ENCODE measurements at regions not wholly inside any gene's neighbourhood (a gene's known extent, or its start where the extent isn't known, plus 50 kb on each side); places are given as distances from the start of the nearest gene placed in this dataset.
A peak's percentile ranks its signal among the peaks of the same experiment; 100 is the strongest.

- no peak overlapping the region for H3K4me3 ChIP-seq (ENCODE audit: control insufficient read depth in 2 of 3, extremely low read depth in 1 of 3, insufficient read depth in 2 of 3, low read depth in 1 of 3, low read length in 3 of 3)
- DNase-seq (ENCODE audit: low read depth, low spot score), result no peak
- FAIRE-seq, result no peak
- no peaks in the 10 kb centered on the region for H3K79me2 ChIP-seq (ENCODE audit: control insufficient read depth, insufficient read depth, low read length)
- H3K4me1 ChIP-seq (ENCODE audit: control insufficient read depth, extremely low read depth, insufficient read depth, low read length), result no peaks in the 10 kb centered on the region
- no peaks in the 10 kb centered on the region for H3K9me3 ChIP-seq (ENCODE audit: control insufficient read depth, low read depth, low read length)
- H4K20me1 ChIP-seq (ENCODE audit: control insufficient read depth, extremely low read depth, insufficient read depth, low read length), result no peaks in the 10 kb centered on the region
- H3K4me2 ChIP-seq (ENCODE audit: control insufficient read depth, extremely low read depth, insufficient read depth, low read depth, low read length), result no peak overlapping the region
- no peak overlapping the region for H2AFZ ChIP-seq (ENCODE audit: control insufficient read depth, low read length)
- TF ChIP-seq CTCF (optimal IDR thresholded peaks at IDR 0.05 in 1 of 3, IDR thresholded peaks at IDR 0.05 in 1 of 3, conservative IDR thresholded peaks at IDR 0.05 in 1 of 3; ENCODE audit: extremely low read depth in 1 of 3, insufficient read depth in 2 of 3, low read length in 3 of 3) (no peak), EZH2 (IDR thresholded peaks at IDR 0.05; ENCODE audit: low read length) (no peak)
- dilution Hi-C loops (cut with MboI; ENCODE audit: extremely low pct_ligation_motif_present, low sequenced_read_pairs), result no loop called here
- H3K9me1 ChIP-seq (ENCODE audit: control insufficient read depth, extremely low read depth, insufficient read depth, low read length), result no peaks in the 10 kb centered on the region
- H3K36me3 ChIP-seq (ENCODE audit: control insufficient read depth in 2 of 2, extremely low read depth in 1 of 2, insufficient read depth in 2 of 2, low read length in 2 of 2), result no peaks in the 10 kb centered on the region
- no peak overlapping the region for H3K27ac ChIP-seq (ENCODE audit: control insufficient read depth, insufficient read depth, low read length)
- H3K27me3 ChIP-seq (ENCODE audit: control insufficient read depth, extremely low read depth, insufficient read depth, low read length), result no peaks in the 10 kb centered on the region
- H3K9ac ChIP-seq (ENCODE audit: control insufficient read depth, extremely low read depth, insufficient read depth, low read length), result no peak overlapping the region
Measured at GRCh38 chr4:187666034-187666433, 329.5 kb upstream of the ZFP42 start.

GRCh38 chr4:187666697-187667494, 328.7 kb upstream of the ZFP42 start:
- TF ChIP-seq EZH2 (IDR thresholded peaks at IDR 0.05; ENCODE audit: low read length) (no peak), CTCF (optimal IDR thresholded peaks at IDR 0.05 in 1 of 3, IDR thresholded peaks at IDR 0.05 in 1 of 3, conservative IDR thresholded peaks at IDR 0.05 in 1 of 3; ENCODE audit: extremely low read depth in 1 of 3, insufficient read depth in 2 of 3, low read length in 3 of 3) (peak in 1 of 3 experiments; percentile 10)
- H3K4me1 ChIP-seq (ENCODE audit: control insufficient read depth, extremely low read depth, insufficient read depth, low read length), result no peaks in the 10 kb centered on the region
- no peaks in the 10 kb centered on the region for H3K79me2 ChIP-seq (ENCODE audit: control insufficient read depth, insufficient read depth, low read length)
- H3K4me3 ChIP-seq (ENCODE audit: control insufficient read depth in 2 of 3, extremely low read depth in 1 of 3, insufficient read depth in 2 of 3, low read depth in 1 of 3, low read length in 3 of 3), result no peak overlapping the region
- no peak overlapping the region for H3K4me2 ChIP-seq (ENCODE audit: control insufficient read depth, extremely low read depth, insufficient read depth, low read depth, low read length)
- H3K9ac ChIP-seq (ENCODE audit: control insufficient read depth, extremely low read depth, insufficient read depth, low read length), result no peak overlapping the region
- no peaks in the 10 kb centered on the region for H3K9me1 ChIP-seq (ENCODE audit: control insufficient read depth, extremely low read depth, insufficient read depth, low read length)
- no peak overlapping the region for H2AFZ ChIP-seq (ENCODE audit: control insufficient read depth, low read length)
- FAIRE-seq (no peak), DNase-seq (ENCODE audit: low read depth, low spot score) (no peak)
- H3K27ac ChIP-seq (ENCODE audit: control insufficient read depth, insufficient read depth, low read length), result no peak overlapping the region
- dilution Hi-C loops (cut with MboI; ENCODE audit: extremely low pct_ligation_motif_present, low sequenced_read_pairs), result no loop called here
- no peaks in the 10 kb centered on the region for H3K9me3 ChIP-seq (ENCODE audit: control insufficient read depth, low read depth, low read length)
- no peaks in the 10 kb centered on the region for H4K20me1 ChIP-seq (ENCODE audit: control insufficient read depth, extremely low read depth, insufficient read depth, low read length)
- H3K36me3 ChIP-seq (ENCODE audit: control insufficient read depth in 2 of 2, extremely low read depth in 1 of 2, insufficient read depth in 2 of 2, low read length in 2 of 2), result no peaks in the 10 kb centered on the region
- H3K27me3 ChIP-seq (ENCODE audit: control insufficient read depth, extremely low read depth, insufficient read depth, low read length), result no peaks in the 10 kb centered on the region
